Right lobe of liver (tissue), 4 donors: ENCODE measurements at regions not wholly inside any gene's neighbourhood (a gene's known extent, or its start where the extent isn't known, plus 50 kb on each side); places are given as distances from the start of the nearest gene placed in this dataset.

Experiments
- CTCF ChIP-seq, 4 donors: fragments of 200-600 bp in 3 of 4; fragments of 450-650 bp in 1 of 4; IDR thresholded peaks; one replicate each; pipeline versions ENCODE4 v1.5.1 to v1.8.0; 2016 to 2022; ENCODE audit warnings: antibody characterized with exemption in 4 of 4, mild to moderate bottlenecking in 2 of 4
- POLR2A ChIP-seq: fragments of 450-650 bp; IDR thresholded peaks from one replicate; pipeline ENCODE4 v1.6.1; 2017; ENCODE audit warnings: antibody characterized with exemption, mild to moderate bottlenecking
- donor health status: DM: no; HTN: no; CAD: no.
- donor health status: DM: no; HTN: no; CAD: no.
- donor health status: DM: no; HTN: yes; CAD: no.

DNA sequence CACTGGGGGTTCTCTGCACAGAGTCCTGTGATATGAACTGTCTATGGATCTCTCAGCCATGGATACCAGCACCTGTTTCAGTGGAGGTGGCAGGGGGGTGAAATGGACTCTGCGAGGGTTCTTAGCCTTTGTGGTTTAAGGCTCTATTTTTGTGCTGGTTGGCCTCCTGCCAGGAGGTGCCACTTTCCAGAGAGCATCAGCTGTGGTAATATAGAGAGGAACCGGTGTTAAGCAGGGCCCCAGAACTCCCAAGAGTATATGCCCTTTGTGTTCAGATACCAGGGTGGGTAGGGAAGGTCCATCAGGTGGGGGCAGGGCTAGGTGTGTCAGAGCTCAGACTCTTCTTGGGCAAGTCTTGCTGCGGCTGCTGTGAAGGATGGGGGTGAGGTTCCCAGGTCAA lies 330.0 kb upstream of the PLD5 start:
- no peak for TF ChIP-seq CTCF (IDR thresholded peaks at IDR 0.05)
- TF ChIP-seq POLR2A, result no peak
